A673 (cell line): ENCODE measurements at regions not wholly inside any gene's neighbourhood (a gene's known extent, or its start where the extent isn't known, plus 50 kb on each side); places are given as distances from the start of the nearest gene placed in this dataset.

Source experiments
- BruUV-seq: library from RNA; stranded (reverse); fragments of 400-500 nt; replicated peaks from 2 replicates; lab custom pipeline; 2021; lab: Mats Ljungman, UMichigan
- CTCF ChIA-PET: fragments of 300-600 bp; sonication (Branson Sonifier 250); formaldehyde crosslinking; loops from one replicate; lab custom pipeline; 2022; ENCODE audit warnings: antibody characterized with exemption; lab: Charles Lee
- POLR2A ChIA-PET: fragments of 300-600 bp; sonication (Branson Sonifier 250); formaldehyde crosslinking; loops from one replicate; lab custom pipeline; 2022; ENCODE audit warnings: antibody characterized with exemption; ENCODE audit not compliant: low non-redundant PET; lab: Charles Lee
- DNase-seq: peaks from one replicate; pipeline ENCODE4 v3.0.0-alpha.2; 2015; ENCODE audit warnings: low spot score
- H3K27ac ChIP-seq: fragments of 200-600 bp; sonication (generic); 2 replicates; pipeline ENCODE4 v1.5.1; 2016; ENCODE audit warnings: mixed run types, low read depth, mild to moderate bottlenecking, mixed read lengths, antibody characterized with exemption, low read length; ENCODE audit not compliant: poor library complexity, severe bottlenecking
- H3K27me3 ChIP-seq: fragments of 200-600 bp; sonication (generic); replicated peaks from 2 replicates; pipeline ENCODE4 v1.6.1; 2017; ENCODE audit warnings: mixed run types, low read depth, mild to moderate bottlenecking, mixed read lengths, antibody characterized with exemption, low read length; ENCODE audit not compliant: insufficient read depth, poor library complexity
- H3K36me3 ChIP-seq: fragments of 200-600 bp; sonication (generic); 2 replicates; pipeline ENCODE4 v1.6.1; 2016; ENCODE audit warnings: mixed run types, mild to moderate bottlenecking, mixed read lengths, antibody characterized with exemption, low read length; ENCODE audit not compliant: insufficient read depth, poor library complexity, severe bottlenecking
- H3K4me1 ChIP-seq: fragments of 200-600 bp; sonication (generic); 2 replicates; pipeline ENCODE4 v1.6.1; 2017; ENCODE audit warnings: mixed run types, mild to moderate bottlenecking, mixed read lengths, antibody characterized with exemption, low read length; ENCODE audit not compliant: insufficient read depth, poor library complexity, severe bottlenecking
- H3K4me3 ChIP-seq: fragments of 200-600 bp; sonication (generic); 2 replicates; pipeline ENCODE4 v1.5.1; 2016; ENCODE audit warnings: low read depth, mixed run types, mild to moderate bottlenecking, mixed read lengths, low read length; ENCODE audit not compliant: poor library complexity, severe bottlenecking
- H3K9me3 ChIP-seq: fragments of 200-600 bp; sonication (generic); 2 replicates; pipeline ENCODE4 v1.6.1; 2016; ENCODE audit warnings: mixed run types, low read depth, mild to moderate bottlenecking, mixed read lengths, antibody characterized with exemption, low read length; ENCODE audit not compliant: poor library complexity, severe bottlenecking
- EZH2 ChIP-seq: fragments of 200-600 bp; sonication (generic); IDR thresholded peaks from 2 replicates; pipeline ENCODE4 v1.6.1; 2017; ENCODE audit warnings: borderline replicate concordance, low read depth, mild to moderate bottlenecking, mixed read lengths, antibody characterized with exemption, low read length; ENCODE audit not compliant: poor library complexity, severe bottlenecking
- intact Hi-C: fragments of 100-400 bp; cut with micrococcal nuclease; formaldehyde crosslinking; loops from one replicate; pipeline ENCODE4 v1.10.0; 2022; ENCODE audit not compliant: unreplicated experiment
- TF ChIP-seq, protein P1 (sequence below): fragments of 300-800, 200-600 bp; sonication (generic); conservative IDR thresholded peaks from 2 replicates; pipeline ENCODE4 v1.5.1; 2017; ENCODE audit warnings: low read depth, mild to moderate bottlenecking, antibody characterized with exemption, low read length, moderate library complexity, mixed read lengths

DNA sequence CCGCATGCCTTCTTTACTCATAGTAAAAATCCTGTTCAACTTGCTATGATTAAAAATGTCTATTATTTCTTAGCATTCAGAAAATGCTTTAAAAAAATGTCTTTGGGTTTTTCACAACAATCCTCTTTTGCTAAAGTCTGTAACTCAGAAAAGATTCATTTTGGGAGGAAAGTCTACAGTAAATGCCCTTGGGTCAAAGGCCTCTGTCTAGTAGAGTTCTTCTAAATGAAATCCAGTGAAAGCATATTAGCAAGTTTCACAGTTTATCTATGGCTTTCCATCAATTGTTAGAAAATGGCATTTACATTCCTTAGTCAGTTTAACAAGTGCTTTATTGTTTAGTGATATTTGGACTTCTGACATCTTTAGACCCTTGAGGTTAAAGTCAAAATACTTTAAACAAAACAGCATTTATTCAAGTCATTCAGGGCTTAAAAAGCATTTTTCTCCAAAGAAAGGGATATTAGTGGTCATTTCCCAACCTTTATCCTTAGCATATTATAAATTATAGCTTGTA is 137.1 kb upstream of the TARS1 start:
- TF ChIP-seq EZH2: no peak
- TF ChIP-seq, protein P1, sequence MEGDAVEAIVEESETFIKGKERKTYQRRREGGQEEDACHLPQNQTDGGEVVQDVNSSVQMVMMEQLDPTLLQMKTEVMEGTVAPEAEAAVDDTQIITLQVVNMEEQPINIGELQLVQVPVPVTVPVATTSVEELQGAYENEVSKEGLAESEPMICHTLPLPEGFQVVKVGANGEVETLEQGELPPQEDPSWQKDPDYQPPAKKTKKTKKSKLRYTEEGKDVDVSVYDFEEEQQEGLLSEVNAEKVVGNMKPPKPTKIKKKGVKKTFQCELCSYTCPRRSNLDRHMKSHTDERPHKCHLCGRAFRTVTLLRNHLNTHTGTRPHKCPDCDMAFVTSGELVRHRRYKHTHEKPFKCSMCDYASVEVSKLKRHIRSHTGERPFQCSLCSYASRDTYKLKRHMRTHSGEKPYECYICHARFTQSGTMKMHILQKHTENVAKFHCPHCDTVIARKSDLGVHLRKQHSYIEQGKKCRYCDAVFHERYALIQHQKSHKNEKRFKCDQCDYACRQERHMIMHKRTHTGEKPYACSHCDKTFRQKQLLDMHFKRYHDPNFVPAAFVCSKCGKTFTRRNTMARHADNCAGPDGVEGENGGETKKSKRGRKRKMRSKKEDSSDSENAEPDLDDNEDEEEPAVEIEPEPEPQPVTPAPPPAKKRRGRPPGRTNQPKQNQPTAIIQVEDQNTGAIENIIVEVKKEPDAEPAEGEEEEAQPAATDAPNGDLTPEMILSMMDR: no peak
- POLR2A ChIA-PET: interaction anchor here (0.6 kb wide), 1 partner anchor 714 kb away, joined by 6 read pairs; no protein-coding TSS in a partner anchor
- CTCF ChIA-PET: no interaction called here

DNA sequence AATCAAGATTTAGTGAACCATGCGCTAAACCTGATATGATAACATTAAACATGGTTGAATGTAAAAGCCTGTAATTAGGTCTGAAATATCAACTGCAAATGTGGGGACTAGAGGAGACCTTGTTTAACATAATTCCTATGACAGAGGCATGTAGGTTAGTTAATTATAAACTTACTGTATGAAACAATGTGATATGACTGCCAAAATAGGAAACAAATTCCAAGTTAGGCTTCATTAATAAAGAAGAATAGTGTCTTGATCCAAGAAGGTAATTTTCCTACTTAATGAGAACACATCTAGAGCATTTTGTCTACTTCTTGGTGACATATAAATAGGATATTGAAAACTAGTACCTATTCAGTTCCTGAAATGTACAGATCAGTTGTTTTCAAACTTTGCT is 136.2 kb upstream of the TARS1 start:
- no TSS peak for BruUV-seq

More for the DNA sequence above, 137.1 kb upstream of the TARS1 start:
- no peak for DNase-seq
- Histone ChIP-seq H3K27ac (no peak overlapping the region), H3K9me3 (no peaks in the 10 kb centered on the region), H3K4me1 (peaks cover 9% of the 10 kb centered on the region), H3K4me3 (no peak overlapping the region), H3K36me3 (no peaks in the 10 kb centered on the region), H3K27me3 (no peaks in the 10 kb centered on the region)
- intact Hi-C loops: loop anchor here (5.0 kb wide), 1 partner anchor 596 kb away; no protein-coding TSS in a partner anchor
- no TSS peak for BruUV-seq

DNA sequence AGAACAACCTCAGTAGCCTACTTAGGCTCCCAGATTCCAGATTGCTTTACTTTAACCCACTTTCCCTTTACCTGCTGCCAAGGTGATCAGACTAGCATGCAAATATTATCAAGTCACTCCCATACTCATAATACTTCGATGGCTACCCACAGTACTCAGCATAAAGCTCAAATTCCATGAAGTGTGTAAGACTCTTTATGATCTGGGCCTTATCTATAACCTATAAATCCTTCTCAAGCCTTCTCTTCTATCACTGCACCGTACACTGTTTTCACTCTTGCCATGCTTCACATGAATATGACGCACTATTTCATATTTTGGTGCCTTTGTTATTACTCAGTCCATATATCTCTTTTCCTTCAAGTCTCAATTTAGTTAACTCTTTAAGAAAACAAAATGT is 135.2 kb upstream of the TARS1 start:
- H3K27me3 ChIP-seq: no peaks in the 10 kb centered on the region
- TF ChIP-seq, protein P1: no peak
- no peak for TF ChIP-seq EZH2
- H3K4me3 ChIP-seq: no peak overlapping the region
- ChIA-PET CTCF (interaction anchor here (0.7 kb wide), 1 partner anchor 592 kb away, joined by 4 read pairs; no protein-coding TSS in a partner anchor), POLR2A (no interaction called here)
- H3K36me3 ChIP-seq: no peaks in the 10 kb centered on the region
- H3K27ac ChIP-seq: no peak overlapping the region
- intact Hi-C loops: no loop called here
- no peaks in the 10 kb centered on the region for H3K4me1 ChIP-seq
- no peaks in the 10 kb centered on the region for H3K9me3 ChIP-seq
- no TSS peak for BruUV-seq
- DNase-seq: no peak

More for the DNA sequence above, 136.2 kb upstream of the TARS1 start:
- no peaks in the 10 kb centered on the region for H3K36me3 ChIP-seq
- H3K4me1 ChIP-seq: peaks cover 3% of the 10 kb centered on the region
- ChIA-PET CTCF (no interaction called here), POLR2A (no interaction called here)
- H3K9me3 ChIP-seq: no peaks in the 10 kb centered on the region
- H3K4me3 ChIP-seq: no peak overlapping the region
- TF ChIP-seq, protein P1: no peak
- TF ChIP-seq EZH2: no peak
- H3K27ac ChIP-seq: no peak overlapping the region
- no peaks in the 10 kb centered on the region for H3K27me3 ChIP-seq
- intact Hi-C loops: loop anchor here (5.0 kb wide), 1 partner anchor 597 kb away; no protein-coding TSS in a partner anchor
- DNase-seq: no peak
